WI38 (cell line): ENCODE measurements at regions not wholly inside any gene's neighbourhood (a gene's known extent, or its start where the extent isn't known, plus 50 kb on each side); places are given as distances from the start of the nearest gene placed in this dataset.

Source experiments
- H3K4me3 ChIP-seq: 2 replicates; pipeline ENCODE4 v1.5.1; 2011; ENCODE audit warnings: low read depth, mild to moderate bottlenecking, control low read depth, low read length
- CTCF ChIP-seq: IDR thresholded peaks from 2 replicates; pipeline ENCODE4 v1.5.1; 2012; ENCODE audit warnings: low read depth, mild to moderate bottlenecking, control low read depth, low read length

- no peak for TF ChIP-seq CTCF
- no peak overlapping the region for H3K4me3 ChIP-seq
Observed at GRCh38 chr13:72495681-72496080, 231.7 kb downstream of the MZT1 start.

- no peak for TF ChIP-seq CTCF
- no peak overlapping the region for H3K4me3 ChIP-seq
Observed at GRCh38 chr13:72489751-72490150, 237.7 kb downstream of the MZT1 start.

- no peak overlapping the region for H3K4me3 ChIP-seq
- no peak for TF ChIP-seq CTCF
Observed at GRCh38 chr13:72473321-72473720, 254.1 kb downstream of the MZT1 start.

- no peak for TF ChIP-seq CTCF
- no peak overlapping the region for H3K4me3 ChIP-seq
Observed at GRCh38 chr13:72469906-72470305, 257.5 kb downstream of the MZT1 start.

GRCh38 chr13:72463561-72463960 lies 263.9 kb downstream of the MZT1 start:
- H3K4me3 ChIP-seq, result no peak overlapping the region
- no peak for TF ChIP-seq CTCF

- TF ChIP-seq CTCF, result no peak
- H3K4me3 ChIP-seq, result no peak overlapping the region
Observed at GRCh38 chr13:72462726-72463125, 264.7 kb downstream of the MZT1 start.

GRCh38 chr13:72462166-72462565 lies 265.3 kb downstream of the MZT1 start:
- TF ChIP-seq CTCF, result no peak

More at GRCh38 chr13:72462166-72462565, 265.3 kb downstream of the MZT1 start:
- no peak overlapping the region for H3K4me3 ChIP-seq
